ENCODE measurements at regions not wholly inside any gene's neighbourhood (a gene's known extent, or its start where the extent isn't known, plus 50 kb on each side); places are given as distances from the start of the nearest gene placed in this dataset.
A peak's percentile ranks its signal among the peaks of the same experiment; 100 is the strongest.

- TF ChIP-seq CTCF (IDR thresholded peaks at IDR 0.05; ENCODE audit: extremely low read depth in 1 of 2, insufficient read depth in 1 of 2, low read depth in 1 of 2, low read length in 2 of 2) (no peak), GATA2 (IDR thresholded peaks at IDR 0.05; ENCODE audit: insufficient read depth, insufficient read length, low read depth, low read length) (peak; percentile 19), POLR2A (IDR thresholded peaks at IDR 0.05; ENCODE audit: low read depth, low read length) (no peak), FOS (IDR thresholded peaks at IDR 0.05; ENCODE audit: borderline replicate concordance, insufficient read depth, low read length) (no peak), JUN (IDR thresholded peaks at IDR 0.05; ENCODE audit: borderline replicate concordance, insufficient read depth, insufficient read length, low read depth) (no peak)
These were observed 1036.4 kb downstream of the EFNA5 start for GRCh38 chr5:106634375-106634774.

Measured in endothelial cell of umbilical vein (primary cell).